Neural cell (in vitro differentiated cells): ENCODE measurements at regions not wholly inside any gene's neighbourhood (a gene's known extent, or its start where the extent isn't known, plus 50 kb on each side); places are given as distances from the start of the nearest gene placed in this dataset.

Source experiments
- H2AFZ ChIP-seq: fragments of 200-600, 300-800 bp; sonication (generic), shearing (Covaris generic); 2 replicates; pipeline ENCODE4 v1.6.0; 2014; ENCODE audit warnings: low read depth, mild to moderate bottlenecking, antibody characterized with exemption, low read length, moderate library complexity
- H3F3A ChIP-seq: fragments of 200-600 bp; shearing (Covaris generic); 2 replicates; pipeline ENCODE4 v1.6.1; 2016; ENCODE audit warnings: mild to moderate bottlenecking, moderate library complexity, mixed read lengths, antibody characterized with exemption, low read length; ENCODE audit not compliant: insufficient read depth, poor library complexity, severe bottlenecking
- H3K27ac ChIP-seq: fragments of 200-600, 300-800 bp; sonication (generic), shearing (Covaris generic); 2 replicates; pipeline ENCODE4 v1.5.1; 2014; ENCODE audit warnings: mild to moderate bottlenecking, low read length, moderate library complexity
- H3K27me3 ChIP-seq: fragments of 300-800, 200-600 bp; sonication (generic), shearing (Covaris generic); 2 replicates; pipeline ENCODE4 v1.6.0; 2014; ENCODE audit warnings: mild to moderate bottlenecking, low read depth, low read length, moderate library complexity; ENCODE audit not compliant: insufficient read depth
- H3K36me3 ChIP-seq: fragments of 300-800, 200-600 bp; sonication (generic), shearing (Covaris generic); 2 replicates; pipeline ENCODE4 v1.5.1; 2014; ENCODE audit warnings: mild to moderate bottlenecking, antibody characterized with exemption, low read length, moderate library complexity; ENCODE audit not compliant: insufficient read depth
- H3K4me2 ChIP-seq: fragments of 300-800, 200-600 bp; sonication (generic), shearing (Covaris generic); 2 replicates; pipeline ENCODE4 v1.6.0; 2014; ENCODE audit warnings: mild to moderate bottlenecking, low read length
- H3K4me3 ChIP-seq: fragments of 300-800, 200-600 bp; sonication (generic), shearing (Covaris generic); 2 replicates; pipeline ENCODE4 v1.5.1; 2014; ENCODE audit warnings: mild to moderate bottlenecking, low read length, moderate library complexity
- H3K79me2 ChIP-seq: fragments of 200-600 bp; shearing (Covaris generic); replicated peaks from 2 replicates; pipeline ENCODE4 v1.6.0; 2014; ENCODE audit warnings: mild to moderate bottlenecking, low read length, moderate library complexity; ENCODE audit not compliant: insufficient read depth
- H3K9ac ChIP-seq: fragments of 300-800, 200-600 bp; sonication (generic), shearing (Covaris generic); 2 replicates; pipeline ENCODE4 v1.6.1; 2016; ENCODE audit warnings: mild to moderate bottlenecking, low read length, mixed read lengths
- H3K9me2 ChIP-seq: fragments of 200-600 bp; shearing (Covaris generic); 2 replicates; pipeline ENCODE4 v1.6.1; 2016; ENCODE audit warnings: mild to moderate bottlenecking, low read length, mixed read lengths; ENCODE audit not compliant: insufficient read depth
- H3K9me3 ChIP-seq: fragments of 200-600, 300-800 bp; sonication (generic), shearing (Covaris generic); 2 replicates; pipeline ENCODE4 v1.6.1; 2016; ENCODE audit warnings: mild to moderate bottlenecking, mixed run types, low read length, moderate library complexity, mixed read lengths
- H4K20me1 ChIP-seq: fragments of 200-600 bp; shearing (Covaris generic); 2 replicates; pipeline ENCODE4 v1.6.1; 2016; ENCODE audit warnings: mild to moderate bottlenecking, mixed run types; ENCODE audit not compliant: insufficient read depth
- EP300 ChIP-seq: fragments of 450-650 bp; conservative IDR thresholded peaks from 2 replicates; pipeline ENCODE4 v1.6.1; 2014; ENCODE audit warnings: antibody characterized with exemption, mild to moderate bottlenecking, moderate library complexity; ENCODE audit not compliant: poor library complexity, severe bottlenecking
- EZH2 ChIP-seq: fragments of 200-600, 300-800 bp; shearing (Covaris generic), sonication (generic); IDR thresholded peaks from 2 replicates; pipeline ENCODE4 v1.6.1; 2014; ENCODE audit warnings: antibody characterized with exemption, low read length, borderline replicate concordance, mild to moderate bottlenecking; ENCODE audit not compliant: insufficient read depth, poor library complexity, severe bottlenecking
- MXI1 ChIP-seq: fragments of 450-650 bp; conservative IDR thresholded peaks from 2 replicates; pipeline ENCODE4 v1.6.1; 2014; ENCODE audit warnings: antibody characterized with exemption, mild to moderate bottlenecking; ENCODE audit not compliant: poor library complexity, severe bottlenecking
- POLR2AphosphoS5 ChIP-seq: IDR thresholded peaks from 2 replicates; pipeline ENCODE4 v1.6.1; 2012
- RAD21 ChIP-seq: fragments of 450-650 bp; conservative IDR thresholded peaks from 2 replicates; pipeline ENCODE4 v1.6.1; 2014; ENCODE audit warnings: antibody characterized with exemption, mild to moderate bottlenecking, moderate library complexity
- SMC3 ChIP-seq: fragments of 450-650 bp; conservative IDR thresholded peaks from 2 replicates; pipeline ENCODE4 v1.6.1; 2014; ENCODE audit warnings: antibody characterized with exemption, mild to moderate bottlenecking, moderate library complexity; ENCODE audit not compliant: poor library complexity
- TAF1 ChIP-seq: IDR thresholded peaks from 2 replicates; pipeline ENCODE4 v1.6.1; 2012; ENCODE audit warnings: low read depth
- TF ChIP-seq, protein P1 (sequence below): fragments of 450-650 bp; IDR thresholded peaks from 2 replicates; pipeline ENCODE4 v1.5.1; 2014; ENCODE audit warnings: antibody characterized with exemption, mild to moderate bottlenecking, moderate library complexity; ENCODE audit not compliant: poor library complexity, severe bottlenecking
- TF ChIP-seq, protein P2 (sequence below): IDR thresholded peaks from 2 replicates; pipeline ENCODE4 v1.6.1; 2012; ENCODE audit warnings: borderline replicate concordance

DNA sequence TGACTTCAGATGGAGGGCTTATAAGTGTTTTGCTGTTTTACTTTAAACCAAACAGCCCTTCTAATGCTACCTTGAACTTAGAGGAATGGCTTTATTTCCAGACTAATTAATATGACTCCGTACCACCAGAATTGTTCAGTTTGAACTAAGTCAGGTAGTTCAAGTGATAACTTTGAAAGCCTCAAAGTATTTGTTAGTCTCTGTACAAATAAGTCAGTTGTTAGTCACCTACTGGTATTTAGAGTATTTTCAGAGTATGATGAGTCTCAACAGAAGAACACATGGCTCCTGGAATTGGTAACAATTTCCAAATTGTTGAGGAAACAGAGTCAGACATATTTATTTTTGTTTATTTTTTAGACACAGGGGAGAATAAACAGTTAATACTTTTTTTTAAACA, 381.8 kb upstream of the NRXN1 start:
- Histone ChIP-seq H4K20me1 (no peaks in the 10 kb centered on the region), H3K36me3 (no peaks in the 10 kb centered on the region), H3K4me2 (no peak overlapping the region), H3K9ac (no peak overlapping the region), H3K9me3 (no peaks in the 10 kb centered on the region), H3K4me3 (no peak overlapping the region), H3F3A (no peaks in the 10 kb centered on the region), H3K27me3 (no peaks in the 10 kb centered on the region), H3K9me2 (no peaks in the 10 kb centered on the region), H2AFZ (no peak overlapping the region), H3K27ac (no peak overlapping the region), H3K79me2 (no peaks in the 10 kb centered on the region)
- TF ChIP-seq EZH2 (no peak), SMC3 (no peak), RAD21 (no peak), POLR2AphosphoS5 (no peak), TAF1 (no peak), MXI1 (no peak), EP300 (no peak)
- TF ChIP-seq, protein P1, sequence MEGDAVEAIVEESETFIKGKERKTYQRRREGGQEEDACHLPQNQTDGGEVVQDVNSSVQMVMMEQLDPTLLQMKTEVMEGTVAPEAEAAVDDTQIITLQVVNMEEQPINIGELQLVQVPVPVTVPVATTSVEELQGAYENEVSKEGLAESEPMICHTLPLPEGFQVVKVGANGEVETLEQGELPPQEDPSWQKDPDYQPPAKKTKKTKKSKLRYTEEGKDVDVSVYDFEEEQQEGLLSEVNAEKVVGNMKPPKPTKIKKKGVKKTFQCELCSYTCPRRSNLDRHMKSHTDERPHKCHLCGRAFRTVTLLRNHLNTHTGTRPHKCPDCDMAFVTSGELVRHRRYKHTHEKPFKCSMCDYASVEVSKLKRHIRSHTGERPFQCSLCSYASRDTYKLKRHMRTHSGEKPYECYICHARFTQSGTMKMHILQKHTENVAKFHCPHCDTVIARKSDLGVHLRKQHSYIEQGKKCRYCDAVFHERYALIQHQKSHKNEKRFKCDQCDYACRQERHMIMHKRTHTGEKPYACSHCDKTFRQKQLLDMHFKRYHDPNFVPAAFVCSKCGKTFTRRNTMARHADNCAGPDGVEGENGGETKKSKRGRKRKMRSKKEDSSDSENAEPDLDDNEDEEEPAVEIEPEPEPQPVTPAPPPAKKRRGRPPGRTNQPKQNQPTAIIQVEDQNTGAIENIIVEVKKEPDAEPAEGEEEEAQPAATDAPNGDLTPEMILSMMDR, result no peak
- TF ChIP-seq, protein P2, sequence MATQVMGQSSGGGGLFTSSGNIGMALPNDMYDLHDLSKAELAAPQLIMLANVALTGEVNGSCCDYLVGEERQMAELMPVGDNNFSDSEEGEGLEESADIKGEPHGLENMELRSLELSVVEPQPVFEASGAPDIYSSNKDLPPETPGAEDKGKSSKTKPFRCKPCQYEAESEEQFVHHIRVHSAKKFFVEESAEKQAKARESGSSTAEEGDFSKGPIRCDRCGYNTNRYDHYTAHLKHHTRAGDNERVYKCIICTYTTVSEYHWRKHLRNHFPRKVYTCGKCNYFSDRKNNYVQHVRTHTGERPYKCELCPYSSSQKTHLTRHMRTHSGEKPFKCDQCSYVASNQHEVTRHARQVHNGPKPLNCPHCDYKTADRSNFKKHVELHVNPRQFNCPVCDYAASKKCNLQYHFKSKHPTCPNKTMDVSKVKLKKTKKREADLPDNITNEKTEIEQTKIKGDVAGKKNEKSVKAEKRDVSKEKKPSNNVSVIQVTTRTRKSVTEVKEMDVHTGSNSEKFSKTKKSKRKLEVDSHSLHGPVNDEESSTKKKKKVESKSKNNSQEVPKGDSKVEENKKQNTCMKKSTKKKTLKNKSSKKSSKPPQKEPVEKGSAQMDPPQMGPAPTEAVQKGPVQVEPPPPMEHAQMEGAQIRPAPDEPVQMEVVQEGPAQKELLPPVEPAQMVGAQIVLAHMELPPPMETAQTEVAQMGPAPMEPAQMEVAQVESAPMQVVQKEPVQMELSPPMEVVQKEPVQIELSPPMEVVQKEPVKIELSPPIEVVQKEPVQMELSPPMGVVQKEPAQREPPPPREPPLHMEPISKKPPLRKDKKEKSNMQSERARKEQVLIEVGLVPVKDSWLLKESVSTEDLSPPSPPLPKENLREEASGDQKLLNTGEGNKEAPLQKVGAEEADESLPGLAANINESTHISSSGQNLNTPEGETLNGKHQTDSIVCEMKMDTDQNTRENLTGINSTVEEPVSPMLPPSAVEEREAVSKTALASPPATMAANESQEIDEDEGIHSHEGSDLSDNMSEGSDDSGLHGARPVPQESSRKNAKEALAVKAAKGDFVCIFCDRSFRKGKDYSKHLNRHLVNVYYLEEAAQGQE, result no peak

DNA sequence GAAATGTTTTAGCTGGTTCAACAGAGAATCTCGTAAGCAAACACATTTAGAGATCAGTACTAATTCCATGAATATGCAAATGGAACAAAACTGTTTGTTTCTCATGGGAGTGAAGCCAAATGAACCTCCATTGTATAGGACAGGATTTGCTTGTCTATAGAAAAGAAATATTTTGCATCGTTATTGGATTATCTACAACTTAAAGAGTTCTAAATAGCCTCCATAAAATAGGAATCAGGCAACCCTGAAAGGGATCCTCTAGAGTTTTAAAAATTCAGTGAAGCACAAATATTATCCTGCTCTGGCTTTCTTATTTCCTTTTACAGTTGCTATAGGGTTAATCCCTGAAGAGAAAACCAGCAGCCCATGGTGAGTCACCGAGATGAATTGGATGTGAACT, 378.4 kb upstream of the NRXN1 start:
- Histone ChIP-seq H4K20me1 (no peaks in the 10 kb centered on the region), H3K9me3 (no peaks in the 10 kb centered on the region), H3K9me2 (no peaks in the 10 kb centered on the region), H3K9ac (no peak overlapping the region), H3K36me3 (no peaks in the 10 kb centered on the region), H3K4me2 (no peak overlapping the region), H3K4me3 (no peak overlapping the region), H3K79me2 (no peaks in the 10 kb centered on the region), H3K27ac (no peak overlapping the region), H2AFZ (no peak overlapping the region), H3F3A (no peaks in the 10 kb centered on the region), H3K27me3 (no peaks in the 10 kb centered on the region)
- no peak for TF ChIP-seq POLR2AphosphoS5
- no peak for TF ChIP-seq MXI1
- TF ChIP-seq, protein P2, result no peak
- TF ChIP-seq, protein P1, result no peak
- no peak for TF ChIP-seq SMC3
